ENCODE measurements at regions not wholly inside any gene's neighbourhood (a gene's known extent, or its start where the extent isn't known, plus 50 kb on each side); places are given as distances from the start of the nearest gene placed in this dataset.
"Not testable (repeated sequence)": the region's sequence is repeated elsewhere in the genome, so short reads cannot be mapped to it uniquely, and the experiment has no call there.

DNA sequence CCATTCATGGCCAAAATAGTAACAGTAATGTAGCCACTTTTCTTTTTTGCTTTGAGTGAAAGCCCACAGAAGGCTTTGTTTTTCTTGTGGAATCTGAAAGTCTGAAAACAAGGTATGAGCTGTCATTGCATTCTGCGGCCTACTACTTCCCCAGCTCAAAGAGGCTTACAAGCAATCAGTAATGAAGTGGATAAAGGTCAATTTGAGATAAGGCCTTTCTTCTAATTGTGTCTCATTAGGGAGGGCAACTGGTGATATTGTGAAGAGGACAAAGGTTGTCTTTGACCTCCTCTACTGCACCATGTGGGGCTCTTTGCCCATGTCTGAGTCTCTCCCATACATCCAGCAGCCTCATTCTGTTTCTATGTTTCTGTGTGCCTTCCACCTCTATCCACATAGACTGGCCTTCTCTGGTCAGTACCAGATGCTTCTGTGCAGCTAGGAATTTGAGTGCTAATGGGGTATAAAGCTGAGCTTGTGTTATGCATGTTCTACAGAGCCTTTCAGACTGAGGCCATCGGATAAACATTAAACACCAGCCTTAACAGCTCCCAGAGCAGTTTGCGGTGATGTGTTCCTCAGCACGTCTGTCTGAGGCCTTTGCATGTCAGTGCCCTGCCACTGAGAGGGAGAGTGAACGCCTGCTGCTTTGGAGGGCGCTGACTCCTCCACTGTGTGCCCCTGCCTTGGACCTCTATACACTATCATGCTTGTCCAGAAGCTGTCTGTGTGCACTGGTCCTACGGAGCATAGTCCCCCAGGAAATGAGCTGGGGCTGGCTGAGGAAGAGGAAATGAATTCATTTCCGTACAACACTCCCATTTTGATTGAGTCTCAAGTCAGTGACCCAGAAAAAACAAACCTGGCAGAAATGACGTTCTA is 80.2 kb downstream of the SH2D1A start:
- no peak for DNase-seq (ENCODE audit: low read depth)

GRCh38 chrX:124433186-124433585 is 86.8 kb downstream of the SH2D1A start:
- no peak for DNase-seq (ENCODE audit: low read depth)

DNA sequence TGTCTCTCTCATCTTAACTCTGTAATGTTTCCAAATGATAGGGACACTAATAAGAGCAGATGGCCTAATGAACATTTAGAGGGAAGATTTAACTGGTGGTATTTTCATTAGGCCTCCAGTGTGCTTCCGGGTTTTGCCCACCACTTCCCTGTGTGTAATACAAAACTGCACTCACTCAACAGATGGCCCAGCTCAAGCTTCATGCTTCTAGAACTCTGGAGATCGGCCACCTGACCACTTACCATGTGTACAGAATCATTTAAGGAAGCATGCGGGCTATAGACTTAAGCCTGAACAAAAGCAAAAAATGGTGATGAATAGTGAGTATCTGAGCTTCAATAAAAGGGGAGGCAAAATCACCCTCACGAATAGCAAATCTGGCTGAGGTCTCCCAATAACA is 89.3 kb downstream of the SH2D1A start:
- DNase-seq (ENCODE audit: low read depth) = no peak

DNA sequence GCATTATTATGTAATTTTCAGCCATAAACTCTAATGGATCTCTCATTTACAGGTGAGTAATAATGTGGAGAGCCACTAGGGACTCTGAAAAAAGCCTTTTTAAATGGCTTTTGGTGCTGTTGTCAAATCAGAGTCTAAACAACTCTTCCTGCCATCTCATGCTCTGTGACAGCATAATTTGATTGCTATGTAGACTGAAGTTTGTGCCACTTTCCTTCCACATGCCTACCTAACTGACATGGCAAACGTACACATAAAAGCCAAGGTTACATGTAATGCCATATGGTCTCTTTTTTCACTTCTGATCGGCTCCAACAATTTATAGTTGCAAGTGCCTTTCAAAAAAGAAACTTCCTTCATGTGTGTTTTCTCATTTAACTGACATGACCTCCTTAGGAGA is 94.3 kb downstream of the SH2D1A start:
- DNase-seq (ENCODE audit: low read depth) = no peak

GRCh38 chrX:124441971-124442590 is 95.7 kb downstream of the SH2D1A start:
- DNase-seq (ENCODE audit: low read depth) = no peak

DNA sequence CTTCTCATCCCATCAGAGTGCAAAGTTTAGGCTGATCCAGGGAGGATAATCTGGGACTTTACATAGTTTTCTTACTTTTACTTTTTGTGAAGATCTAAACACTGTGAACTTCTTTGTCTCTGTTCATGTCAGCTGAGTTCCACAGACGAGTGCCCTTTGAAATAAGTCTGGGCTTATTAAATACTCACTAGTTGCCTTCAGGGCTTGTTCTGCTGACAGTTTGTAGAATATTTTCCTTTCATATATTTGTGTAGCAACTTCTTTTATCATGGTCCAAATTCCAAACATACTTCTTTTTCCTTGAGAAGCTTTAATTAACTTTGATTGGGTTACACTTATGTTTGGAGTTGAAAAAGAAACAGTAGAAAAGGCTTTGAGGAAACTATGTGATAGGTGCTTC is 109.6 kb downstream of the SH2D1A start:
- DNase-seq (ENCODE audit: low read depth) = no peak

GRCh38 chrX:124459851-124460250 is 113.5 kb downstream of the SH2D1A start:
- DNase-seq (ENCODE audit: low read depth) = not testable (repeated sequence)

DNA sequence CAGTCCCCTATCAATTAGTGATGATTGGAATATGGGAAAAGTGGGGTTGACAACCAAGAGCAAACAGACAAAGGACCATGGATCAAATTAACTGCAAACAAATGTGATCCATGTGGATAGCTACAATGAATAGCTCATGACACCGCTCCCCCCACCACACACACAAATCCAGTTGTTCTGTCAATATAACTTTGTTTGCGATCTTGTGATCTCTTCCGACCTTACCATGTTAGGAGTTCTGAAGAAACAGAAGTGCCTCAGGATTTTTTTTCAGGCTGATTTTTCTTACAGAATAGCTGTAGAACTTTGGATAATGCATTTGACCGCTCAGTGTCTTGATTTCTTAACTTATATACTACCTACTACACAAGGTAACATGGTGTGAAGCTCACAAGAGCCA is 116.6 kb downstream of the SH2D1A start:
- DNase-seq (ENCODE audit: low read depth) = no peak

DNA sequence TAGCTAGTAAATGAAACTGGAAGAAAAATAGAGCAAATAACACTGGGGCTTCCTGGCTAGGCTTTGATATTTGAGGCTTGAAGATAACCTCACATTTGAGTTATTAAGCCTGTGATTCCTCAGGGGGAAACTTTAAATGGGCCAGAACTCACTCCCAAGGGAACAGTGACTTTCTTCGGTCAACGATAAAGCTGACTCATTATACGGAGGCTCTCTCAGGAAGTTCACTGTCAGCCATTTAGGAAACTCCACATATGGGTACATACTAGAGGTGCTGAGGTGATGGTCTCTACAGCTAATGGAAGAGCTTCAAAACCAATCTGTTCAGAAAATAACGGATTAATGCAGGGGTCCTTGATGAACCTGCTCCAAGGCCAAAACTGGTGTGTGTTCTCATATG is 120.8 kb downstream of the SH2D1A start:
- DNase-seq (ENCODE audit: low read depth) = no peak

DNA sequence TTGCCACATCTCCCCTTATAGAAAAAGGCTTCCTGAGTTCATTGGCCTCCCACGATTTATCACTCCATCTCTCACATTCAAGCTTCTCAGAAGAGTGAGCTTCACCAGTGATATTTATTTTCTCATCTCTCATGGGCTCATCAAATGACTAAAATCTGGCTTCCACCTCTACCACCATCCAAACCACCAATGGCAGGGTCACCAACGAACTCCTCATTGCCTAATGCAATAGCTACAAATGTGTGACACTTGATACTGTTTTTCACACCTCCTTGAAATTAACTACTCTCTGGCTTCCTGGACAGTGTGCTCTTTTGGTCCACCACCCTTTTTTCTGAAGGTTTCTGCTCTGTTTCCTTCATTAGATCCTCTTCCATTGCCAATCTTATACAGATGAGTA is 129.0 kb downstream of the SH2D1A start:
- no peak for DNase-seq (ENCODE audit: low read depth)

DNA sequence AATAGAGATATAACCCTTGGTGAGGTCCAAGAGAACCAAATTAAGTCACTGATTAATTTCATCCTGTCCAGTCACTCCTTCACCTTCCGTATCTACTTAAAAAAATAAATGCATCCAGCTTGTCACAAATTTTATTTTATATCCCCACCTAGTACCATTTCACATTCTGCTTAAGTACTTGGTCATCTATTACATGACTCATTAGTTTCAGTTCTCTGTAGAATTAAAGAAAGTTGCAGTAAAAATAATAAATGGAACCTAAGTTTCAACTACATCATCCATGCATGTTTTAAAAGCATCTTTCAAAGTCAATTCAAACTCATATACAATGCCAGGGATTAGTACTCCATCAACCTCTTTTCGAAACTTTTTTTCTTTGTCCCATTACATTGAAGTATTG is 130.2 kb downstream of the SH2D1A start:
- DNase-seq (ENCODE audit: low read depth) = no peak

DNA sequence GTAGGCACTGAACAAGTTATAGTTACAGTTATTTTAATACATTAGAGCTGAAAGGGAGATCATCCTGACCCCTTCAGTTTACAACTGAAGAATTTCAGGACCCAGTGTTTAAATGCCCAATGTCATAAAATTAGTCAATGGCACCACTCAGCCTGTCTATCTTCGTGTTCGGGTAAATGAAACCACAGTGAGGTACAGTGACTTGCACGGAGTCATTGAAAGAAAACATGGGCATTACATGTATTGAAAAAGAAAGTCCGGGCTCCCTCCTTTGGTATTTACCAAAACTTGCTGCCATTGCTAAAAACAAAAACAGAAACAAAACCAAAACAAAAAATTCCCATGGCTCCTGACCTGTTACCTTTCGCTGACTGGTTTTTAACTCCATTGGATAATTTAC is 131.7 kb downstream of the SH2D1A start:
- DNase-seq (ENCODE audit: low read depth) = no peak

DNA sequence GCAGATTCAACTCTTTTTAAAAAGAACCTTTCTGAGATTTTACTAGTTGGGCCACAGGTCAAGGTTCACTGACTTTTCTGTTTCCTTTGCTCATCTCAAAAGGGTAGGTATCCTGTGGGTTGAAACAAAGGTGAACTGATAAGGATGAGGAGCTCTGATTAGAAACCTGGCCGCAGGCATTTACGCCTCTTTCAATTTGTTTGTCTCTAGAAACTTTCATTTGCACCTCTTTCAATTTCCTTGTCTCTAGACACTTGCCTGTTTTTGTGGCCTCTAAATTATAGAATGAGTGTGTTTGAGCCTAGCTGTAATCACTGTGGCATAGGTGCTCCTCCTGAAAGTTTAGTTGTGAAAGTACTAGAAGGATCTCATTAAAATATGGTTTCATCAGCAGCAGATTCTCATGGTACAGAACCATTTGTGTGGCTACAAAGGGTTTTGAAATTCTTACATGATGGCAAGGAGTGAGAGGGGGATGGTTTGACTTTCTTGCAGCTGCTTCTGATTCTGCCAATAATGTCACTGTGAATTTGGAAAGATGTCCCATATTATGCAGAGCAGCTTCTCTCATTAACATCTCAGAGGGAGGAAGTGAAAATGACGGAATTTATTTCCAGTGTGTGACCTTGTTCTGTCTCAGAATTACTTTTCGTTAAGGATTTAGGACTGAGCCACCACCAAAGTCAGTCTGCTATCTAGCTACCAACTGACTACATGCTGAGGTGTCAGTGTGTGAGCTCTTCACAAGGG is 142.2 kb downstream of the SH2D1A start:
- no peak for DNase-seq (ENCODE audit: low read depth)

DNA sequence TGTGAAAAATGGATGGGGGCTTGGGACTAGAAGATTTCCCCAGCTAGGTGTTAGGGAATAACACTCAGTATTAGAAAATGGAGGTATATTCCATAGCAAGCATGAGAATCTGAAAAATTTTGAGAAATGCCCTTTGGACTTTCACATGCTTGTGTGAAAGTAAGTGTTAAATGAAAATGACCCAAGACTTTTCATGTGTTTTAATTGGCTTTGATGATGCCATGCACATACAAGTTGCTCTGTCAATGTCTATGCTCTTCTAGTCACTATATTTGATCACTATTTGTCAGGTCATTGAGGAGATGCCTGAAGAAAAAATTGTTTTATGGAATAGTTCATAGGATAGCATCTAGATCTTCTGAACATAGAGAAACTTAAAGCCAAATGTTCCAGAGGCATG is 147.6 kb downstream of the SH2D1A start:
- DNase-seq (ENCODE audit: low read depth) = no peak

GRCh38 chrX:124497386-124497785 is 151.0 kb downstream of the SH2D1A start:
- DNase-seq (ENCODE audit: low read depth) = no peak

DNA sequence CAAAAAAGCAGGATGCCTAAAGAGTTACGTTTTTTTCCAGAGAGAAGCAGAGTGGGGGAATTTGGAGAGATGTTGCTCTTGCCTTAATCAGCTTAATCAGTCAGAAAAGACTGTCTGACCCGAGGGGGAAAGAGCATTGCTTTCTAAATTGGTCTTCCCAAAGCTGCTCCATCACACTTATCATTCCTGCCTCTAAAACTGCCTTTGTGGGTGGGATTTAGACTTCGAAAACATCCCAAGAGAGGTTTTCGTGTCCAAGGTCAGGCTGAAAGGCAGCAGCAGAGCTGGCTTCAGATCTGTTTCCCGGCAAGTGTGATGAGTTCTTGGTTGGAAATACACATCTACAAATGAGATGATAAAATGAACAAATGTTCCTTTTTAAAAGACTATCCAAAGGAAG is 155.2 kb downstream of the SH2D1A start:
- no peak for DNase-seq (ENCODE audit: low read depth)

DNA sequence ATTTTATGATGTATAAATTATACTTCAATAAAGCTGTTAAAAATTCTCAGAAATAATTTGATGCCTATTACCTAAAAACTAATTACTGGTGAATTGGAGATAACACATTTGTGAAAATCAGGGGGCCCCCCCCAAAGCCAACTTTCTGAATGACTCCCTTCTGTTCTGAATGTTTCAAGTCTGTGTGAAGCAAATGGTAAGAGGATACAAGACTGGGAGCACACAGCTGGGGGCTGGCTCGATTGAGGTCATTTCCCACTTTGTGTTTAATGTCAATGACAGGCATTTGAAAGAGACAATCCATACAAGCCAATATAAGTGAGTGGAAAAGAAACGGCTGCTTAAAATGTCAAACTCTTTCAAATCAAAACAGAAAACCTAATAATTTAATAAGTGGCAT is 155.8 kb downstream of the SH2D1A start:
- no peak for DNase-seq (ENCODE audit: low read depth)

DNA sequence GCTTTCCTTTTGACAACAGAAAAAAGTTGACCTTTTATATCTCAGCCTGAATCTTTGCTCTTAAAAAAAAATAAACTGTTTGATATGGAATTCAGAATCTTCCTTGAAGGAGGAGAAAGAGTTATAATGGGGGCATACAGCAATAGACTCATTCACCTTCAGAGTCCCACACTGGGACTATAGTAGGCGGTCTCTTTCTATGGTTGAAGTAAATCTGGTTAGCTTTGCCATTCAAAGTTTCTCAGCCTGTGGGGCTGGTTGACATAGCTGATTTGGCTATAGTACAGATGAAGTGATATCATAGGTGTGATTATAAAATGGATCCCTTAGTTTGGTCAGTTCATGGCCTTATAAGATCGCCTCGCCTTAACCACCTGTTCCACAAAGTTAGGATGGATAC is 156.2 kb downstream of the SH2D1A start:
- no peak for DNase-seq (ENCODE audit: low read depth)

GRCh38 chrX:124504111-124504983 is 158.0 kb downstream of the SH2D1A start:
- DNase-seq (ENCODE audit: low read depth) = no peak

DNA sequence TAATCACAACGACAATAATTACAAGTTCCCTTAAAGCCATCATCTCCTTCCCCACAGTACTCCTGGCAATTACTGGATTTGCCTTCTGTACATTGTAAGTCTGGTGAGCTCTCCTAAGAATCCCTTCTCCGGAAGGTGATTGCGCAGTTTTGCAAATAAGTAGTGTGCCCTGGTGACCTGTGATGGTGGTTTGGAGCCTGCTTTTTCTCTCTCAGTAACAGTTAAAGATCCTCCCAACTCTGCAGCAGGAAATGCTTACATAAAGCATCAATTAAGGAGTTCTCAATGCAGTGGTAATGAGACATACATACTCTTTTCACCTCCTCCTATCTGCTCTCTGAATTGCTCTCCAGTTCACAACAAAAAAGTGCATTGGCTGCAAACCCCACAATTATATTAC is 159.7 kb downstream of the SH2D1A start:
- DNase-seq (ENCODE audit: low read depth) = no peak

GRCh38 chrX:124507246-124507645 is 160.9 kb downstream of the SH2D1A start:
- no peak for DNase-seq (ENCODE audit: low read depth)

- DNase-seq (ENCODE audit: low read depth) = no peak
Measured at GRCh38 chrX:124518885-124519284, 172.5 kb downstream of the SH2D1A start.

All from activated T-cell treated with anti-CD3 and anti-CD28 coated beads for 1 hour (primary cell).